HG02763 (cell line): ENCODE measurements at regions not wholly inside any gene's neighbourhood (a gene's known extent, or its start where the extent isn't known, plus 50 kb on each side); places are given as distances from the start of the nearest gene placed in this dataset.

Experiments
- ATAC-seq: cut with Tn5 transposase; IDR thresholded peaks from one replicate; pipeline ENCODE4 v1.9.1; 2021; ENCODE audit warnings: mild to moderate bottlenecking, moderate library complexity; ENCODE audit not compliant: unreplicated experiment

DNA sequence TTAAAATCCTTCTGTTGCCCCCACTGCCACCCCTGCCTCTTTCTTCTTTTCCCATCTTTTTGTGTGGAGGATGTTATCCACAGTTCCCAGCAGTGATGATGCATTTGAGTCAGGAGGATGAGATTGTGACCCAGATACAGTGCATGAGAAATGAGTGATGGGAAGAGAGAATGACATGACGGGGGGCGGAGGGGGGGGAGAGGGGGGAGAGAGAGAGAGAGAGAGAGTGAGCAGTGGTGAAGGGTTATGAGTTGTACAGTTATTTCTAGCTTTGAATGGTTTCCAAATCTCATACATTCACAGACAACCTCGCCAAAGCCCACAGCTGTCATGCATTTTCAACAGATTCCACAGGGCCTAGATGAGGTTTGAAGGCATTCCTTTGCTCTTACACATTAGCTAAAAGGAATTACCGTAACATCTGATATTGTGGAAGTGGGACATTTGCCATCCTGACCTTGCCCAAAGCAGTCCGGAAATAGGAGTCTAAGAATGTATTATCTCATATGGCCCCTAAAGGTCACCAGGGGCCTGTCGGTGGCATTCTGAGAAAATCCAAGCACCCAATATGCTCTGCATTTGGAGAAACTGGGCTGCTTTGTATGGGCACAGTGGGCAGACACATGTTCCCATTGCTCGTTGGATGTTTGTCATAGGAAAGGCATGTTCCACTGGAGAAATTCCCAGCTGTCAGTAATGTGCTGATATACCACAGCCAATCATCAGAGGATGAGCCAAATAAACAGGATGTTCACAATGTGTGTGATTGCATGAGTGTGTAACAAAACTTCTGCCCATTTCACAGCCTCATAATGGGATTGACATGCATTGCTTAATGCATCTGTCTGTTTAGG lies 435.8 kb downstream of the SPRY1 start:
- ATAC-seq = no peak

DNA sequence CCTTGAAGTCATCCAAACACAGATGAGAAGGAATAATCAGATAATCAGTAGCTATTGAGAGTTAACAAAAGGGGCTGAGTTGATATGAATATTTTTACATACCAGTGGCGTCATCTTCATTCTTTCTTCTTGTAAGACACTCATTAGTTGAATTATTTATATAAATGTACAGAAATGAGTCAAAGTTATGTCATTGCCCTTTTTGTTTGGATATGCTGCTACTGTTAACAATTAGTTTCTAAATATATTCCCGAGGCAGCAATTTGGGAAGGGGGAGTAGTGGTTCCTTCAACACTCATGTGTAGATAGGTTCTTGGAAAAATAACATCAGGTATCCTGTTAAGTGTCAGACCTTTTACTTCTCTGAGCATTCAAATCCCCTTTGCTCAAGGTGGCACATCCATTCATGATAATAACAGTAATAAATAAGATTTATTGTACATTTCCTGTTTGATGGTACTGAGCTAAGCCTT lies 436.6 kb downstream of the SPRY1 start:
- ATAC-seq = no peak

GRCh38 chr4:123835831-123836590 lies 439.4 kb downstream of the SPRY1 start:
- ATAC-seq = no peak

GRCh38 chr4:123836851-123837595 lies 440.4 kb downstream of the SPRY1 start:
- no peak for ATAC-seq

- no peak for ATAC-seq
These were observed 441.9 kb downstream of the SPRY1 start for GRCh38 chr4:123838474-123838873.

GRCh38 chr4:123840197-123840596 lies 443.6 kb downstream of the SPRY1 start:
- ATAC-seq = no peak

DNA sequence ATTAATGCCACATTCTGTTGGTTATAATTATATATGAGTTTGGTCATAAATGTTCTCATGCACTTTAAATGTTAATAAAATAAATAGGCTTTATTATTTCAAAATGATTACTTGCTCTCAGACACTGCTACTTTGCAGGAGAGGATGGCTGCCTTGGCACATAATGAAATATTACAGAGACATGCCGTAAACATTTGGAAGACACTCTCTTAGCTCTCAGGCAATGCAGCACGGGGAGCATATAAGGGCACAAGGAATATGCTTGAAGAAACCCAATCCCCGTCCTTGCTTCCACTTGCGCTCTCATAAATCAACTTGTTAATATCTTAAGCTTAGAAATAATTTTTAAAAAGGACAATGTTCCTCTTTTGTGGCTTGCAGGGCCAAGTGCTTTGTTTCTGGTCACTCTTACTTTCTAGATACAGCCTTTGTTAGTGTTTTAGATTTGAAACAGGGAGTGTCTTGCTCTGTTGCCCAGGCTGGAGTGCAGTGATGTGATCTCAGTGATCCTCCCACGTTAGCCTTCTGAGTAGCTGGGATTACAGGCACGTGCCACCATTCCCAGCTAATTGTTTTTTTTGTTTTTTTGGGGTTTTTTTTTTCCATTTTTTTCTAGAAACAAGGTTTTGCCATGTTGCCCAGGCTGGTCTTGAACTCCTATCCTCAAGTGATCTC lies 445.0 kb downstream of the SPRY1 start:
- ATAC-seq = no peak

GRCh38 chr4:123843137-123843536 lies 446.5 kb downstream of the SPRY1 start:
- no peak for ATAC-seq

- no peak for ATAC-seq
These were observed 447.8 kb downstream of the SPRY1 start for GRCh38 chr4:123844374-123844773.

DNA sequence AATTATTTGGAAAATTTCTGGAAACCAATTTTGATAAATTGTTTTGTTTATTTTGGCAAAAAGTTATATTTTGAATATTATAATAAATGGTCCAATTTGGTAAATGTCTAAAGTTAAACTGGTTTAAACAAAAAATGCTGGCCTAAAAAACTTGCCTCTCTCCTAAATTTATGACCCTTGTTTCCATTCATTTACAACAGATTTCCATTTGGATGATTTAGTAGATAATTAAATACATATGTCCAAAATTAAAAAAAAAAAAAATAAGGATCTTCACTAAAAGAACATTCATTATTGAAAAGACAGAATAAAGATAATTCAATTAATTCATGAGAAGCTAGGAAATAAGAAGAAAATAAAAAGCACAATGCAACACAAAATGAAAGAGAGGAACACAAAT lies 449.5 kb downstream of the SPRY1 start:
- ATAC-seq = no peak

GRCh38 chr4:123846561-123846960 lies 450.0 kb downstream of the SPRY1 start:
- ATAC-seq = no peak

GRCh38 chr4:123848606-123849005 lies 452.0 kb downstream of the SPRY1 start:
- no peak for ATAC-seq

DNA sequence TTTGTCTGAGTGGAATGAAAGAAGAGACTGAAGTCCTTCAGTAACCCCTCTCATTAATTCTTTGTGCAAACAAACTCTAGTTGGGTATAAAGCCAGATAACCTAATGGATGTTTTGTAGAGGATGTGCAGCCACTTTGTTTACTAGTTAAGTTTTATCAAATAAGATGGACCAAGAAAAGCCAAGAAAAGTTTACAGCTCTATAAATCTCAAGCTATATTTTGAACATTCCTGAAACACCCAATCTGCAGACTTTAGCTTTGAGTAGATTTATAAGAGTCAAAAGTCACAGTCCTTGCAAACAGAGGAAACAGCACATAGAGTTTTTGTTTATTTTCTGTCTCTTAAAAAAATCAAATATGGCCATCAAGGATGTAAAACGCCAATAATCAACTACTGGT lies 452.9 kb downstream of the SPRY1 start:
- ATAC-seq = no peak

- no peak for ATAC-seq
These were observed 454.9 kb downstream of the SPRY1 start for GRCh38 chr4:123851521-123851920.

GRCh38 chr4:123853651-123854050 lies 457.1 kb downstream of the SPRY1 start:
- ATAC-seq = no peak

GRCh38 chr4:123856689-123857545 lies 460.3 kb downstream of the SPRY1 start:
- no peak for ATAC-seq

DNA sequence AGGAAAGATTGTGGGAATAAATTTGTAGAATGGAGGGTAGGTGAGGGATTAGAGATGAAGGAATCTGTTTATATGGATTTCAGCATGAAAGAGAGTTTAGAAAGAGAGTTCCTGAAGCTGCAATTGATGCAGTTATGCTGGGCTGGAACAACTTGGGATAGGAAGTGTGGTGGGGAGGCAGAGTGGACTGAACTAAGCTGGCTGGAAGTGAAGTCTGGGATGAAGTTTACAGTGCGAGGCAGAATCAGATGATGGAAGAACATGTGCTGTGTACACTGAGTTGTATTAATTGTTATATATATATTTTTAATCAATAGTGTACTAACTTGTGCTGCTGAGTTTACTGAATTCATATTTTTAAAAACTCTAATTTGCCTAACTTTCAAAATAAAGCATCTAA lies 461.9 kb downstream of the SPRY1 start:
- no peak for ATAC-seq

DNA sequence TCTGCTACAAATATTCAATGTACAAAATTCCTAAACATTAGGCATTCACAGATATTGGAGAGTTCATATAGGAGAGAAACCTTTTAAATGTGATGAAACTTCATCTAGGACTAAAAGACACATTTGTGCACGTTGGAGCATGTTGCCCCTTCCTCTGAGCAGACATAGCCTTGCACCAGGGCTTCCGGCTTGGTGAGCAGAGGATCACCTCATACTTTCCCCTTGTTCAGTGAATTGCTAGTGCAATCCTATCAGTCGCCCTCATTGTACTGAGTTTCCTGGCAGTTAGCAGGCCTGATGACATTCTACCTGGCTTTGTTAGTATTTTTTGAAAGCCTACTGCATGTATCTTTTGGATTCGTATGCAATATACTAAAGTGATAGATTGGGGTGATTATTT lies 466.2 kb downstream of the SPRY1 start:
- no peak for ATAC-seq

DNA sequence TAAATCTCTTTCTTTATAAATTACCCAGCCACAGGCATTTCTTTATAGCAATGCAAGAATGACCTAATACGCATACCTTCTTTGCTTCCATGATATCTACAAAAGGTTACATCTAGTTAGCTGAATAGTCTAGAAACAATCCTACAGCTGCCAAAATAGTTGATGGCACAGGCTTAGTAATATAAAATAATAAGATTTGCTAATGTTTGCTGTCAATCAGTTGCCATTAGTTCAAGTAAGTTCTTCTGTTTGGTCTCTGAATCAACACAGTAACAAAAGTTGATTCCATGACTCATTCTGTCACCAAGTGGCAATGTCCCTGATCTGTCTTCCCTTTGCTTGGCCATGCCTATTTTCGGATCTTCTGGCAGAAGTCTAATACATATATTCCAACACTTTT lies 470.2 kb downstream of the SPRY1 start:
- no peak for ATAC-seq
